ENCODE measurements at regions not wholly inside any gene's neighbourhood (a gene's known extent, or its start where the extent isn't known, plus 50 kb on each side); places are given as distances from the start of the nearest gene placed in this dataset.

DNA sequence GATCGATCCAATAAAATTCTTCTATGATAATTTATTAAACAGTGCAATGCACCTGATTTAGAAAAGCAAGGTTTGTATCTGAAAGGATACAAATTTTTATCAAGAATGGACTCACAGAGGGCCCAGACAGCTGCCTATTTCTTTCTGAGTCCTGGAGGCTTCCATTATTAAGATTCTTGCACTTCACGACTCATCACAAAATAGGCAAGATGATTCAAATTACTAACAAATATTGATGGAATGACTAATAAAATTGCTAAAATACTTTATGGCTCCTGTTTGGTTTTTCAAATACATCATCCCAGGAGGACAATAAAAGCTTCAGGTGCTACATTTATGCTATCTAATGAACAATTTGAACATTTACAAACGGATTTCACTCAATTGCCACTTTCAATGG is 483.0 kb upstream of the AGTR1 start:
- no peak for DNase-seq (ENCODE audit: extremely low spot score in 2 of 2)
- Histone ChIP-seq H3K27me3 (no peaks in the 10 kb centered on the region), H3K4me3 (no peak overlapping the region), H3K36me3 (no peaks in the 10 kb centered on the region), H3K4me1 (no peaks in the 10 kb centered on the region), H3K27ac (no peak overlapping the region), H3K9me3 (no peaks in the 10 kb centered on the region)
- TF ChIP-seq, protein P1, sequence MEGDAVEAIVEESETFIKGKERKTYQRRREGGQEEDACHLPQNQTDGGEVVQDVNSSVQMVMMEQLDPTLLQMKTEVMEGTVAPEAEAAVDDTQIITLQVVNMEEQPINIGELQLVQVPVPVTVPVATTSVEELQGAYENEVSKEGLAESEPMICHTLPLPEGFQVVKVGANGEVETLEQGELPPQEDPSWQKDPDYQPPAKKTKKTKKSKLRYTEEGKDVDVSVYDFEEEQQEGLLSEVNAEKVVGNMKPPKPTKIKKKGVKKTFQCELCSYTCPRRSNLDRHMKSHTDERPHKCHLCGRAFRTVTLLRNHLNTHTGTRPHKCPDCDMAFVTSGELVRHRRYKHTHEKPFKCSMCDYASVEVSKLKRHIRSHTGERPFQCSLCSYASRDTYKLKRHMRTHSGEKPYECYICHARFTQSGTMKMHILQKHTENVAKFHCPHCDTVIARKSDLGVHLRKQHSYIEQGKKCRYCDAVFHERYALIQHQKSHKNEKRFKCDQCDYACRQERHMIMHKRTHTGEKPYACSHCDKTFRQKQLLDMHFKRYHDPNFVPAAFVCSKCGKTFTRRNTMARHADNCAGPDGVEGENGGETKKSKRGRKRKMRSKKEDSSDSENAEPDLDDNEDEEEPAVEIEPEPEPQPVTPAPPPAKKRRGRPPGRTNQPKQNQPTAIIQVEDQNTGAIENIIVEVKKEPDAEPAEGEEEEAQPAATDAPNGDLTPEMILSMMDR (IDR thresholded peaks at IDR 0.05), result no peak
- no peak for TF ChIP-seq POLR2AphosphoS5 (IDR thresholded peaks at IDR 0.05; ENCODE audit: insufficient read depth in 1 of 2, low read depth in 1 of 2)
- TF ChIP-seq POLR2A (IDR thresholded peaks at IDR 0.05), result no peak
- intact Hi-C loops (cut with DNase I), result no loop called here

DNA sequence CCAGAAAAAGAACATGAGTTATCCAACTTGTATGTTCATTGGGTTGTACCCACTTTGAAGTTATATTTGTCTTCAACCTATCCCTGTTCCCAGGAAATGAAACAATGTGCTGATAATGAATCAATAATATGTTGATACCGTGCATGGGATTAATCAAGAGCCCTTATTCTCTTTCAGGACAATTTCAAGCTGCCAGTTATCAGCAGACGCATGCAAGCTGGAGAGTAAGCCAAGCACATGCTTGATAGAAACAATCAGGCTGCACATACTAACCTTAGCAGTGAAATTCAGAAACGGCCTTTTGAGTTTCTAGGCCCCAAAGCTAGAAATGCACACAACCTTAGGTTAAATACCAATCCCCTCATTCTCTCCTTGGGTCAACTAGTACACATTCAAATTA is 480.4 kb upstream of the AGTR1 start:
- no peak for DNase-seq (ENCODE audit: extremely low spot score in 2 of 2)
- Histone ChIP-seq H3K4me3 (no peak overlapping the region), H3K36me3 (no peaks in the 10 kb centered on the region), H3K27me3 (no peaks in the 10 kb centered on the region), H3K27ac (no peak overlapping the region), H3K9me3 (no peaks in the 10 kb centered on the region), H3K4me1 (no peaks in the 10 kb centered on the region)
- intact Hi-C loops (cut with DNase I), result no loop called here
- TF ChIP-seq POLR2AphosphoS5 (IDR thresholded peaks at IDR 0.05; ENCODE audit: insufficient read depth in 1 of 2, low read depth in 1 of 2) (no peak), POLR2A (IDR thresholded peaks at IDR 0.05) (no peak)
- TF ChIP-seq, protein P1 (IDR thresholded peaks at IDR 0.05), result no peak

DNA sequence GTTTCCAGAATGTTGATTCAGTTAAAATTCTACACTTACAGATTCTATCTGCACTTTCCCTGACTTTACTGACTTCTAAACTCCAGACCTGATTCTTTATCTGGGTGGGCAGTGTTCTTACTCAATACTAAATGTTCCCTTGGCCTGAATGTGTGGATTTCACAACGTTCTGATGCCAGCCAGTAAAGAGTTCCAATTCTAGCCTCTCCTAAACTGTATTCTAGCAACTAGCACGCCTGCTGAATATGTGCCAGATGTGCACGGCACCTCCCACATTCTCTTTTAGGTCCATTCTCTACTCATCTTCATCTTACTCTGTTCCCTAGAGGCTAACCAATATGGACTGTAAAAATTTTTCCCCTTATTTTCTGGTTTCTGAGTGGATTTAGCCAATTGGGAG is 479.5 kb upstream of the AGTR1 start:
- H3K4me3 ChIP-seq, result no peak overlapping the region
- H3K27me3 ChIP-seq, result no peaks in the 10 kb centered on the region
- H3K4me1 ChIP-seq, result no peaks in the 10 kb centered on the region
- H3K9me3 ChIP-seq, result no peaks in the 10 kb centered on the region
- intact Hi-C loops (cut with DNase I), result no loop called here
- H3K27ac ChIP-seq, result no peak overlapping the region
- no peak for DNase-seq (ENCODE audit: extremely low spot score in 2 of 2)
- TF ChIP-seq POLR2A (IDR thresholded peaks at IDR 0.05) (no peak), POLR2AphosphoS5 (IDR thresholded peaks at IDR 0.05; ENCODE audit: insufficient read depth in 1 of 2, low read depth in 1 of 2) (no peak)
- TF ChIP-seq, protein P1 (IDR thresholded peaks at IDR 0.05), result no peak
- no peaks in the 10 kb centered on the region for H3K36me3 ChIP-seq

DNA sequence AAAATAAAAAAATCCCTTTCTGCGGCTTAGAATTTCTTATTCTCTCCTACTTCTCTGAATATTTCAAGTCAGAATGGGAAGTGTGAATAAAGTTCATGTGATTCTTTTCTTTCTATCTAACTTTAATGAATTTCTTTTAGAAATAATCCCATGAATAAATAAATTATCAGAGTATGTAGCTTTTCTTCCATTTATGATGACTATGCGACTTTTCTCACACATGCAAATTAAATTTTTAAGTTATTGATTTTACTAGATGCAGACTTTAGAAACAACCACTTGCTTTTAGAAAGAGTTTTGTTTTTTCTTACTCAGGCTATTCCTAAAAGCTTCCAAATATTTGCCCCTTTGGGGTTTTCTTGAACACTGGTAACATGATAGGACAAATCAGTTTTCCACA is 477.7 kb upstream of the AGTR1 start:
- TF ChIP-seq POLR2AphosphoS5 (IDR thresholded peaks at IDR 0.05; ENCODE audit: insufficient read depth in 1 of 2, low read depth in 1 of 2), result no peak
- no peak overlapping the region for H3K4me3 ChIP-seq
- H3K27ac ChIP-seq, result no peak overlapping the region
- H3K27me3 ChIP-seq, result no peaks in the 10 kb centered on the region
- no peaks in the 10 kb centered on the region for H3K36me3 ChIP-seq
- intact Hi-C loops (cut with DNase I), result no loop called here
- no peaks in the 10 kb centered on the region for H3K9me3 ChIP-seq
- no peaks in the 10 kb centered on the region for H3K4me1 ChIP-seq
- no peak for DNase-seq (ENCODE audit: extremely low spot score in 2 of 2)

DNA sequence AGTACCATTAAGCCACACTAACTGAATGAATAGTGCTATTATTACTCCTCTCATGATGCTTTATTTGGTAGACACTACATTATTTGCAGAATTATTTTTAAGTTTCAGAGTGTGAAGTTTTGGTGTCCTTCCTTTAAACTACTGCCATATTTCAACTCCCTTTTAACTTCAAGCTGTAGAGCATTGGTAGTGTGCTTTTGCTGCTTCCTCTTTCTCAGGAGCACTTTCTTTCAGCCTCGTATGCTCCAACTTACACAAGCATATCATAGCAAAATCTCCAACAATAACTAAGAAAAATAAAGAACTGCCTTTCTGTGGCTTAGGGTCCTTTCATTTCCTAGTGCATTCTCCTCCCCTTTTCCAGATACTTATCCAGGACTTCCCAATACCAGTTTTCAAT is 476.4 kb upstream of the AGTR1 start:
- no peak for DNase-seq (ENCODE audit: extremely low spot score in 2 of 2)
- no peak overlapping the region for H3K4me3 ChIP-seq
- H3K9me3 ChIP-seq, result no peaks in the 10 kb centered on the region
- no peaks in the 10 kb centered on the region for H3K36me3 ChIP-seq
- H3K27me3 ChIP-seq, result no peaks in the 10 kb centered on the region
- TF ChIP-seq, protein P1 (IDR thresholded peaks at IDR 0.05), result no peak
- TF ChIP-seq POLR2A (IDR thresholded peaks at IDR 0.05), result no peak
- TF ChIP-seq POLR2AphosphoS5 (IDR thresholded peaks at IDR 0.05; ENCODE audit: insufficient read depth in 1 of 2, low read depth in 1 of 2), result no peak
- H3K27ac ChIP-seq, result no peak overlapping the region
- intact Hi-C loops (cut with DNase I), result no loop called here
- no peaks in the 10 kb centered on the region for H3K4me1 ChIP-seq

DNA sequence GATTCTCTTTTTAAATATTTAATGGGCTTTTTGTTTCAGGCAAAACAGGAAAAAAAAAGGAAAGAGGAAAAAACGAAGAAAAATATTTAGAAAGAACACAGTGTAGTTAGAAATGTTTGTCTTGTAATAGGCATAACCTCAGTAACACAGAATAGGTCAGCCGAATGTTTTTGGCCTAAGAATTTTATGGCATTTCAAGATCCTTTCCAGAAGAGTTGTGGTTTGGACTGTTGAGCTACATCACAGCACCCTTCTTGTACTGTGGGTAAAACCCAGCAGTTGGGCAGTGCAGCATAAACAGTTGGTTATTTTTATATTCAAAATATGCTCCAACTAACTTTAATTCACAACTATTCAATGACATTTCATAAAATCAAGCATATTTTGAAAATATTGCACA is 474.4 kb upstream of the AGTR1 start:
- Histone ChIP-seq H3K36me3 (no peaks in the 10 kb centered on the region), H3K4me1 (no peaks in the 10 kb centered on the region), H3K9me3 (no peaks in the 10 kb centered on the region), H3K27ac (no peak overlapping the region), H3K4me3 (no peak overlapping the region), H3K27me3 (no peaks in the 10 kb centered on the region)
- intact Hi-C loops (cut with DNase I), result no loop called here
- DNase-seq (ENCODE audit: extremely low spot score in 2 of 2), result no peak
- no peak for TF ChIP-seq POLR2A (IDR thresholded peaks at IDR 0.05)
- TF ChIP-seq, protein P1 (IDR thresholded peaks at IDR 0.05), result no peak
- TF ChIP-seq POLR2AphosphoS5 (IDR thresholded peaks at IDR 0.05; ENCODE audit: insufficient read depth in 1 of 2, low read depth in 1 of 2), result no peak
